Trophoblast cell (in vitro differentiated cells and primary cell): ENCODE measurements at regions not wholly inside any gene's neighbourhood (a gene's known extent, or its start where the extent isn't known, plus 50 kb on each side); places are given as distances from the start of the nearest gene placed in this dataset.

ENCODE experiments used
- DNase-seq, 2 donors: peaks; one replicate each; pipeline ENCODE4 v3.0.0-alpha.2; 2016
- H2AFZ ChIP-seq: 2 replicates; pipeline ENCODE4 v1.6.1; 2013; ENCODE audit warnings: low read length, moderate library complexity, mild to moderate bottlenecking; ENCODE audit not compliant: insufficient read depth, poor library complexity
- H2AK5ac ChIP-seq: 2 replicates; pipeline ENCODE4 v1.6.1; 2013; ENCODE audit warnings: mild to moderate bottlenecking, low read length
- H2BK120ac ChIP-seq: 2 replicates; pipeline ENCODE4 v1.6.1; 2013; ENCODE audit warnings: low read length, mild to moderate bottlenecking, moderate library complexity; ENCODE audit not compliant: insufficient read depth, poor library complexity
- H2BK12ac ChIP-seq: 2 replicates; pipeline ENCODE4 v1.6.1; 2013; ENCODE audit warnings: mild to moderate bottlenecking, low read length, moderate library complexity
- H2BK5ac ChIP-seq: 2 replicates; pipeline ENCODE4 v1.6.1; 2013; ENCODE audit warnings: low read length, low read depth, moderate library complexity, mild to moderate bottlenecking; ENCODE audit not compliant: poor library complexity
- H3K14ac ChIP-seq: 2 replicates; pipeline ENCODE4 v1.6.1; 2013; ENCODE audit warnings: mild to moderate bottlenecking, low read length
- H3K18ac ChIP-seq: 2 replicates; pipeline ENCODE4 v1.6.1; 2013; ENCODE audit warnings: mild to moderate bottlenecking, low read length
- H3K23ac ChIP-seq: 2 replicates; pipeline ENCODE4 v1.6.1; 2013; ENCODE audit warnings: low read length
- H3K27ac ChIP-seq: 2 replicates; pipeline ENCODE4 v1.5.1; 2013; ENCODE audit warnings: low read depth, mild to moderate bottlenecking, inconsistent platforms, low read length, moderate library complexity
- H3K27me3 ChIP-seq: 2 replicates; pipeline ENCODE4 v1.6.1; 2013; ENCODE audit warnings: inconsistent platforms, mild to moderate bottlenecking, low read length, moderate library complexity; ENCODE audit not compliant: insufficient read depth
- H3K36me3 ChIP-seq, 2 experiments: 1 replicate in 1 of 2; 2 replicates in 1 of 2; pipeline ENCODE4 v1.6.1; 2013; ENCODE audit warnings: low read length in 2 of 2, mild to moderate bottlenecking in 2 of 2, moderate library complexity in 1 of 2; ENCODE audit not compliant: insufficient read depth in 2 of 2, control insufficient read depth in 1 of 2
- H3K4ac ChIP-seq: 2 replicates; pipeline ENCODE4 v1.6.1; 2013; ENCODE audit warnings: low read depth, mild to moderate bottlenecking, low read length, moderate library complexity
- H3K4me1 ChIP-seq, 2 experiments: 1 replicate in 1 of 2; 2 replicates in 1 of 2; pipeline ENCODE4 v1.6.1; 2013; ENCODE audit warnings: low read length in 2 of 2, mild to moderate bottlenecking in 2 of 2, moderate library complexity in 1 of 2; ENCODE audit not compliant: insufficient read depth in 2 of 2, control insufficient read depth in 1 of 2
- H3K4me2 ChIP-seq: 2 replicates; pipeline ENCODE4 v1.6.1; 2013; ENCODE audit warnings: inconsistent platforms, mild to moderate bottlenecking, low read length, moderate library complexity
- H3K4me3 ChIP-seq: 2 replicates; pipeline ENCODE4 v1.5.1; 2013; ENCODE audit warnings: mild to moderate bottlenecking, low read depth, low read length, inconsistent platforms
- H3K79me1 ChIP-seq: one replicate; pipeline ENCODE4 v1.6.1; 2013; ENCODE audit warnings: low read length
- H3K79me2 ChIP-seq: 2 replicates; pipeline ENCODE4 v1.6.1; 2013; ENCODE audit warnings: low read length, mild to moderate bottlenecking; ENCODE audit not compliant: control insufficient read depth, insufficient read depth, poor library complexity
- H3K9ac ChIP-seq: 2 replicates; pipeline ENCODE4 v1.6.1; 2013; ENCODE audit warnings: mild to moderate bottlenecking, low read length
- H3K9me3 ChIP-seq: 2 replicates; pipeline ENCODE4 v1.6.1; 2013; ENCODE audit warnings: low read depth, mild to moderate bottlenecking, control low read depth, inconsistent platforms, low read length; ENCODE audit not compliant: insufficient read depth
- H4K12ac ChIP-seq: 2 replicates; pipeline ENCODE4 v1.6.1; 2013; ENCODE audit warnings: low read depth, mild to moderate bottlenecking, low read length, moderate library complexity
- H4K8ac ChIP-seq: 2 replicates; pipeline ENCODE4 v1.6.1; 2013; ENCODE audit warnings: low read depth, mild to moderate bottlenecking, low read length, moderate library complexity
- H4K91ac ChIP-seq: one replicate; pipeline ENCODE4 v1.6.1; 2013; ENCODE audit warnings: low read depth, mild to moderate bottlenecking, low read length, moderate library complexity
- WGBS: extraction: QIAGEN DNeasy Blood & Tissue Kit; methylation state at CpG from one replicate; pipeline ENCODE4 v1.1.7; 2013; ENCODE audit warnings: missing lambda C conversion rate; ENCODE audit not compliant: insufficient read length, insufficient coverage; ENCODE audit errors: extremely low coverage; 5-methylcytosine and 5-hydroxymethylcytosine counted together

DNA sequence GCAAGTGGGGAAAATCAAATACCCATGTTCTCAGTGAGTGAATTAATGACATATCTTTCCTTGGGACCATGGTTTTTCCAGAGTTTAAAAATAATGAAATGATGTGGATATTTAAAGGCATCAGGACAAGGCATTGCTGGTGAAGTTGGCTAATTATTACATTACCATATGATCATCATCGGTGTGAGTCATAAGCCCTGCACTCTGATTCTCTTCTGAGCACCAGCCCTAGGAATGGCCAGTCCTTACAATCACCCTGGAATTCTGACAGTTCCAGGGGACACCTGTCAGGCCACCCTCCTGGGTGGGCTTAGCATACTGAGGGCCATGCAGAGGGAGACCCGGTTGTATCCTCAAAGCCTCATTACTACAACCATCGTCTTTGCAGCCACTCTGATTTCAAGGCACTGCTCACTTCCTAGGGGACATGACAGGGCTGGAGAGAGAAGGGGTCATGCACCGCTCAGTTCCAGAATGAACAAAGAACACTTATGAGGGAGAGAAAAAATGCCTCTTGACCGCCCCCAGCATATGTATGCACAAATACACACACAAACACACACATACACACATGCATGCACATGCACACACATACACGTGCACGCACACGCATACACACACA lies 365.0 kb downstream of the MIAT start:
- Histone ChIP-seq H2BK5ac (no peak overlapping the region), H4K91ac (no peak overlapping the region), H3K27me3 (no peaks in the 10 kb centered on the region), H3K4ac (no peak overlapping the region), H3K9ac (no peak overlapping the region), H3K27ac (no peak overlapping the region), H3K4me1 (peaks cover 0 to 5% of the 10 kb centered on the region in 2 experiments), H2BK12ac (no peak overlapping the region), H3K36me3 (no peaks in the 10 kb centered on the region), H2AFZ (no peak overlapping the region), H3K4me2 (no peak overlapping the region), H3K18ac (no peak overlapping the region), H2BK120ac (no peak overlapping the region), H2AK5ac (no peak overlapping the region), H3K79me2 (no peaks in the 10 kb centered on the region), H3K23ac (no peak overlapping the region), H3K9me3 (no peaks in the 10 kb centered on the region), H3K4me3 (no peak overlapping the region), H3K14ac (no peak overlapping the region), H4K12ac (no peak overlapping the region), H3K79me1 (peaks cover 3% of the 10 kb centered on the region), H4K8ac (no peak overlapping the region)
- DNase-seq: no peak
- no CpG with 5 or more reads among the region's 8 CpGs for WGBS

DNA sequence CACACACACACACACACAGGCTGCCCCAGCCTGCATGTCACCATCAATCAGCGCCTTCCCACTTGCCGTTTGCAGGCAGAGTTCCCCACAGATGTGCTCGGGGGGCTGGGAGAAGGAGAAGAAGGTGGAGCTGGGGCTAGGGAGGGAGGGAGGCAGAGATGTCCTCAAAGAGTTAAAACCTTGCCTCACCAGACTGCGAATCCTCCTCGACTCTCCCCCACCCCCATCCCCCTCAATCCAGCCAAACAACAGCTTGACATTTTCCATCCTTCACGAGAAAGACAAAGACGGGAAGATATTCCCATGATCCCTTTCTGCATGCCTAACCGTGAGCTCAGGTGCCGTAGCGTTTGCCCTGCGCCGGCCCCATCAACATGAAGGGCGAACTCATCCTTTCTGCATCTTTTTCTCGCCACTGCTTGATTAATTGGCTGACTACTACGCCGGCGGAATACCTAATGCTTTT lies 365.5 kb downstream of the MIAT start:
- no peak overlapping the region for H3K4me3 ChIP-seq
- H2BK12ac ChIP-seq: no peak overlapping the region
- no peak overlapping the region for H3K27ac ChIP-seq
- H3K4ac ChIP-seq: no peak overlapping the region
- no peaks in the 10 kb centered on the region for H3K27me3 ChIP-seq
- DNase-seq: no peak
- H3K14ac ChIP-seq: no peak overlapping the region
- no peak overlapping the region for H4K91ac ChIP-seq
- no peaks in the 10 kb centered on the region for H3K9me3 ChIP-seq
- no peak overlapping the region for H2BK5ac ChIP-seq
- peaks cover 3% of the 10 kb centered on the region for H3K79me1 ChIP-seq
- H2BK120ac ChIP-seq: no peak overlapping the region
- H4K12ac ChIP-seq: no peak overlapping the region
- H2AFZ ChIP-seq: no peak overlapping the region
- no peaks in the 10 kb centered on the region for H3K79me2 ChIP-seq
- H3K4me1 ChIP-seq: peaks cover 0 to 5% of the 10 kb centered on the region in 2 experiments
- H2AK5ac ChIP-seq: no peak overlapping the region
- no peak overlapping the region for H3K18ac ChIP-seq
- H3K23ac ChIP-seq: no peak overlapping the region
- no peak overlapping the region for H4K8ac ChIP-seq
- no peaks in the 10 kb centered on the region for H3K36me3 ChIP-seq
- WGBS: no CpG with 5 or more reads among the region's 17 CpGs
- H3K4me2 ChIP-seq: no peak overlapping the region
- H3K9ac ChIP-seq: no peak overlapping the region

DNA sequence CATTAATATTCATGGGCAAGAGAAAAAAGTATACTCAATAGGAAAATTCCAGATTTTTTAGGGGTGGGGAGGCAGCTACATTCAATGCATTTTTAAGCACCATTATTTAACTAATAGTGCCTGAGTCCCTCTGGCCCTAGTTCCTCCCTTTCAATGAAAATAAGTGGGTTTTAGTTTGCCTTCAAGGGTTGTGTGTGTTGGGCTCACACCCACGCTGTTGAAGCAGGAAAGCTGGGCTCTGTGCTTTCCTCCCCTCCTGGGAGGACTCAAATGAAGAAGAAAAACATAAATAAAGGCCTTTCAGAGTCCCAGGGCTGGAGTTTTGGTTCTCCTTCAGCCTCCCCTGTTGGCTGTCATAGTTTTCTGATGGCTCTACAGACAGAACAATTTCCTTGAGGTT lies 366.2 kb downstream of the MIAT start:
- Histone ChIP-seq H3K79me1 (peaks cover 3% of the 10 kb centered on the region), H4K91ac (no peak overlapping the region), H3K9ac (no peak overlapping the region), H3K4me1 (peaks cover 0 to 5% of the 10 kb centered on the region in 2 experiments), H3K27ac (no peak overlapping the region), H3K23ac (no peak overlapping the region), H3K36me3 (no peaks in the 10 kb centered on the region), H3K4me2 (no peak overlapping the region), H3K4me3 (no peak overlapping the region), H4K12ac (no peak overlapping the region), H2AFZ (no peak overlapping the region), H2AK5ac (no peak overlapping the region), H2BK120ac (no peak overlapping the region), H3K27me3 (no peaks in the 10 kb centered on the region), H3K4ac (no peak overlapping the region), H2BK12ac (no peak overlapping the region), H3K14ac (no peak overlapping the region), H2BK5ac (no peak overlapping the region), H4K8ac (no peak overlapping the region), H3K18ac (no peak overlapping the region), H3K9me3 (no peaks in the 10 kb centered on the region), H3K79me2 (no peaks in the 10 kb centered on the region)
- WGBS: no CpG with 5 or more reads among the region's 1 CpG
- DNase-seq: no peak

DNA sequence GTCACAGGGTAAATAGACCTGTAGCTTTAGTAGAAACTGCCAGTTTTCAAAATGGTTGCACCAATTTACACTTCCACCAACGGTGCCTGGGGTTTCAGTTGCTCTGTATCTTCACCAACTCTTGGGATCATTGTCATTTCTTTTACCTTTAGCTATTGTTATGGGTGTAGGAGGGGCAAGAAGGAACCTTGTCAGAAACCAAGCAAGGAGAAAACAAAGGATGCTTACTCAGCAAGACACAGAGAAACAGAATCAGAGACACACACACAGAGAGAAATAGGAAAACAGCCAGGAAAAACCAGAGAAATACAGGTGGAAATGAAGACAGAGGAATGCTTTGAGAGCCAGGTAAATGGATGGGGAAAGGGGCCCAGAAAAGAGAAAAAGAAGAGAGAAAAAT lies 367.6 kb downstream of the MIAT start:
- Histone ChIP-seq H3K14ac (no peak overlapping the region), H3K4me1 (peaks cover 0 to 5% of the 10 kb centered on the region in 2 experiments), H3K27ac (no peak overlapping the region), H2AK5ac (no peak overlapping the region), H3K9ac (no peak overlapping the region), H4K91ac (no peak overlapping the region), H3K18ac (no peak overlapping the region), H2AFZ (no peak overlapping the region), H3K79me1 (peaks cover 3% of the 10 kb centered on the region), H3K79me2 (no peaks in the 10 kb centered on the region), H3K36me3 (no peaks in the 10 kb centered on the region), H4K12ac (no peak overlapping the region), H3K4ac (no peak overlapping the region), H3K9me3 (no peaks in the 10 kb centered on the region), H3K27me3 (no peaks in the 10 kb centered on the region), H3K4me2 (no peak overlapping the region), H2BK5ac (no peak overlapping the region), H2BK12ac (no peak overlapping the region), H2BK120ac (no peak overlapping the region), H4K8ac (no peak overlapping the region), H3K23ac (no peak overlapping the region), H3K4me3 (no peak overlapping the region)
- WGBS: no CpG with 5 or more reads among the region's 1 CpG
- no peak for DNase-seq
